ENCODE measurements at regions not wholly inside any gene's neighbourhood (a gene's known extent, or its start where the extent isn't known, plus 50 kb on each side); places are given as distances from the start of the nearest gene placed in this dataset.

- DNase-seq, result no peak
Observed at GRCh38 chr2:120685066-120685973, 50.3 kb upstream of the GLI2 start.
